HEK293T (cell line): ENCODE measurements at regions not wholly inside any gene's neighbourhood (a gene's known extent, or its start where the extent isn't known, plus 50 kb on each side); places are given as distances from the start of the nearest gene placed in this dataset.

ENCODE experiments used
- ARNT ChIP-seq: fragments of 450-650 bp; IDR thresholded peaks from 2 replicates; pipeline ENCODE4 v1.6.1; 2017; ENCODE audit warnings: mild to moderate bottlenecking
- BHLHE40 ChIP-seq: fragments of 450-650 bp; IDR thresholded peaks from 2 replicates; pipeline ENCODE4 v1.6.1; 2016; ENCODE audit warnings: mild to moderate bottlenecking, moderate library complexity, borderline replicate concordance
- ELF4 ChIP-seq: fragments of 450-650 bp; IDR thresholded peaks from 2 replicates; pipeline ENCODE4 v1.6.1; 2017; ENCODE audit warnings: antibody characterized with exemption
- FOXK2 ChIP-seq: fragments of 450-650 bp; IDR thresholded peaks from 2 replicates; pipeline ENCODE4 v1.6.1; 2016; ENCODE audit warnings: mild to moderate bottlenecking
- FOXM1 ChIP-seq: fragments of 450-650 bp; IDR thresholded peaks from 2 replicates; pipeline ENCODE4 v1.6.1; 2017; ENCODE audit warnings: mild to moderate bottlenecking, borderline replicate concordance
- L3MBTL2 ChIP-seq: fragments of 450-650 bp; conservative IDR thresholded peaks from 2 replicates; pipeline ENCODE4 v1.6.1; 2016; ENCODE audit warnings: mild to moderate bottlenecking
- PKNOX1 ChIP-seq: fragments of 450-650 bp; IDR thresholded peaks from 2 replicates; pipeline ENCODE4 v1.6.1; 2016
- SP1 ChIP-seq: fragments of 450-650 bp; IDR thresholded peaks from 2 replicates; pipeline ENCODE4 v1.6.1; 2017
- SUZ12 ChIP-seq: fragments of 450-650 bp; IDR thresholded peaks from 2 replicates; pipeline ENCODE4 v1.6.1; 2016; ENCODE audit warnings: mild to moderate bottlenecking

GRCh38 chr21:32070676-32071330, 198.0 kb downstream of the HUNK start:
- TF ChIP-seq ARNT (no peak), L3MBTL2 (no peak), SP1 (no peak), FOXM1 (no peak), FOXK2 (no peak), SUZ12 (no peak), PKNOX1 (no peak), BHLHE40 (no peak), ELF4 (no peak)
